ENCODE measurements at regions not wholly inside any gene's neighbourhood (a gene's known extent, or its start where the extent isn't known, plus 50 kb on each side); places are given as distances from the start of the nearest gene placed in this dataset.
"Not testable (repeated sequence)": the region's sequence is repeated elsewhere in the genome, so short reads cannot be mapped to it uniquely, and the experiment has no call there.

- FAIRE-seq (no peak), DNase-seq (ENCODE audit: insufficient read length, low spot score) (peak; percentile 31)
Observed at GRCh38 chr10:29734962-29735627, 100.3 kb upstream of the SVIL start.

GRCh38 chr10:29734640-29734961 is 99.8 kb upstream of the SVIL start:
- DNase-seq (ENCODE audit: insufficient read length, low spot score) (no peak), FAIRE-seq (no peak)

GRCh38 chr10:29733323-29733722 is 98.6 kb upstream of the SVIL start:
- DNase-seq (ENCODE audit: insufficient read length, low spot score) (no peak), FAIRE-seq (no peak)

GRCh38 chr10:29732918-29733317 is 98.1 kb upstream of the SVIL start:
- FAIRE-seq (no peak), DNase-seq (ENCODE audit: insufficient read length, low spot score) (no peak)

GRCh38 chr10:29731760-29732159 is 97.0 kb upstream of the SVIL start:
- DNase-seq (ENCODE audit: insufficient read length, low spot score) (no peak), FAIRE-seq (peak; percentile 28)

- FAIRE-seq = no peak
Observed at GRCh38 chr10:29730969-29731368, 96.2 kb upstream of the SVIL start.

GRCh38 chr10:29730458-29730857 is 95.7 kb upstream of the SVIL start:
- FAIRE-seq (no peak), DNase-seq (ENCODE audit: insufficient read length, low spot score) (no peak)

More at GRCh38 chr10:29730969-29731368, 96.2 kb upstream of the SVIL start:
- DNase-seq (ENCODE audit: insufficient read length, low spot score) = no peak

GRCh38 chr10:29728541-29729049 is 93.8 kb upstream of the SVIL start:
- no peak for FAIRE-seq

GRCh38 chr10:29725927-29726326 is 91.2 kb upstream of the SVIL start:
- DNase-seq (ENCODE audit: insufficient read length, low spot score); FAIRE-seq: not testable (repeated sequence)

More at GRCh38 chr10:29728541-29729049, 93.8 kb upstream of the SVIL start:
- no peak for DNase-seq (ENCODE audit: insufficient read length, low spot score)

GRCh38 chr10:29725133-29725720 is 90.5 kb upstream of the SVIL start:
- FAIRE-seq (peak; percentile 33), DNase-seq (ENCODE audit: insufficient read length, low spot score) (no peak)

GRCh38 chr10:29723726-29724125 is 89.0 kb upstream of the SVIL start:
- DNase-seq (ENCODE audit: insufficient read length, low spot score) (no peak), FAIRE-seq (no peak)

GRCh38 chr10:29722777-29723176 is 88.0 kb upstream of the SVIL start:
- FAIRE-seq (no peak), DNase-seq (ENCODE audit: insufficient read length, low spot score) (no peak)

GRCh38 chr10:29720149-29720548 is 85.4 kb upstream of the SVIL start:
- no peak for FAIRE-seq
- DNase-seq (ENCODE audit: insufficient read length, low spot score) = no peak

GRCh38 chr10:29719281-29719675 is 84.5 kb upstream of the SVIL start:
- FAIRE-seq = no peak
- DNase-seq (ENCODE audit: insufficient read length, low spot score) = no peak

- FAIRE-seq (peak; percentile 4), DNase-seq (ENCODE audit: insufficient read length, low spot score) (no peak)
Observed at GRCh38 chr10:29715296-29715695, 80.5 kb upstream of the SVIL start.

GRCh38 chr10:29714096-29714874 is 79.5 kb upstream of the SVIL start:
- peak; percentile 4 for FAIRE-seq

GRCh38 chr10:29713450-29713849 is 78.7 kb upstream of the SVIL start:
- FAIRE-seq (no peak), DNase-seq (ENCODE audit: insufficient read length, low spot score) (no peak)

More at GRCh38 chr10:29714096-29714874, 79.5 kb upstream of the SVIL start:
- peak; percentile 47 for DNase-seq (ENCODE audit: insufficient read length, low spot score)

GRCh38 chr10:29712108-29712507 is 77.3 kb upstream of the SVIL start:
- no peak for FAIRE-seq
- DNase-seq (ENCODE audit: insufficient read length, low spot score) = no peak

GRCh38 chr10:29710128-29710527 is 75.4 kb upstream of the SVIL start:
- DNase-seq (ENCODE audit: insufficient read length, low spot score) (no peak), FAIRE-seq (no peak)

GRCh38 chr10:29709484-29710002 is 74.8 kb upstream of the SVIL start:
- no peak for DNase-seq (ENCODE audit: insufficient read length, low spot score)
- no peak for FAIRE-seq

- DNase-seq (ENCODE audit: insufficient read length, low spot score) (no peak), FAIRE-seq (no peak)
Observed at GRCh38 chr10:29703271-29703670, 68.5 kb upstream of the SVIL start.

Measured in HTR-8/SVneo (cell line).